GM12892 (cell line): ENCODE measurements at regions not wholly inside any gene's neighbourhood (a gene's known extent, or its start where the extent isn't known, plus 50 kb on each side); places are given as distances from the start of the nearest gene placed in this dataset.

Source experiments
- POLR2A ChIP-seq: IDR thresholded peaks from 2 replicates; pipeline ENCODE4 v1.6.1; 2011; ENCODE audit warnings: low read depth, low read length, control low read depth
- POLR2AphosphoS5 ChIP-seq: IDR thresholded peaks from 2 replicates; pipeline ENCODE4 v1.6.1; 2011; ENCODE audit warnings: low read depth, low read length, control low read depth

- TF ChIP-seq POLR2A (no peak), POLR2AphosphoS5 (no peak)
These were observed 69.0 kb upstream of the MLN start for GRCh38 chr6:33872761-33873160.
